ENCODE measurements at regions not wholly inside any gene's neighbourhood (a gene's known extent, or its start where the extent isn't known, plus 50 kb on each side); places are given as distances from the start of the nearest gene placed in this dataset.
A peak's percentile ranks its signal among the peaks of the same experiment; 100 is the strongest.

DNA sequence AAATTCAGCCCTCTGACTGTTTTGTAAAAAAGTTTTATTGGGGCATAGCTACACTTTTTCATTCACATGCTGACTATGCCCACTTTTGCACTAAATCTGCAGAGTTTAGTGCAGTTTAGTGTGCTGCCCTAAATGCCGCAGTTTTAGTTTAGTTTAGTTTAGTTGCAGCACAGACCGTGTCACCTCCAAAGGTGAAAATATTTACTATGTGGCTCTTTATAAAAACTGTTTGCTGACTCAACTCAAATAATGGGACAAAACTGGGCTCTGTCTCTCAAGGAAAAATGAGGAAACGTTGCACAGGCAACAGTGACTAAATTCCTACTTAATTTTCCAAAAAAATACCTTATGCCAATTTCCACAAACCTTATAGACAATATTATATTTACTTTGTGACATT lies 314.2 kb downstream of the C4orf33 start:
- no peak for DNase-seq

DNA sequence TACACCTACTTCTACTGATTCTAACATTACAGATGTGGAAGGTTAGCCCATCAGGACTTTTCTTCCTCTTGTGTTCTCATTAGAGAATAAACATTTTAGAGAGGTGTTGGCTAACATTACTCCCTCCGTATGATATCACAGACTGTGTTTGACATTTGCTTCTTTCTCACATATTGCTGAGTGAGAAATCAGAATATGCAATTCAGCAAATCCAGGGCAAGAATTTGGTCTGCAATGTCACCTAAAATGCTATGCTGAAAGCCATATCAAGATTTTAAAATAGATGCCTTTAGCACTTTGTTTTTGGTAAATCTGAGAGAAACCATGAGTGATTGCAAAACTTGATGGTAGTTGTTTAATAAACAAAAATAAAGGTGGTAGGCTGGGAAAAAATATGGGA lies 319.1 kb downstream of the C4orf33 start:
- no peak for DNase-seq

DNA sequence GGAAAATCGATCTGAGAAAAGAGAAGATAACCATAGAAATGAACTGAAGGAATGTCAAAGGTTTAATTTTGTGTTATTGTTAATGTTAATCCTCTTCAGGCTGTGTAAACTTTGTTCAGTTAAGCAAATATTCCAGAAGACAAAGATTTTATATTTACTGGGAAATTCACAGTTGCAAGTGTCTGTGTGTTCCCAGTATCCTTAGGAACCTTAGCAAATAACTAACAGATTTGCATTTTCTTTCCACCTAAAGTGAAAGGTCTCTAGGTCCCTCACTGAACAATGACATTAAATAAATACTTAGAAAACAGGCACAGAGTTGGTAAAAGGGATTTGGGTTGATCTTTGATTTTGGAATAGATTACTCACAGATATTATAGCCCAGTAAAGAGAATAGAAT lies 324.7 kb downstream of the C4orf33 start:
- DNase-seq = no peak

DNA sequence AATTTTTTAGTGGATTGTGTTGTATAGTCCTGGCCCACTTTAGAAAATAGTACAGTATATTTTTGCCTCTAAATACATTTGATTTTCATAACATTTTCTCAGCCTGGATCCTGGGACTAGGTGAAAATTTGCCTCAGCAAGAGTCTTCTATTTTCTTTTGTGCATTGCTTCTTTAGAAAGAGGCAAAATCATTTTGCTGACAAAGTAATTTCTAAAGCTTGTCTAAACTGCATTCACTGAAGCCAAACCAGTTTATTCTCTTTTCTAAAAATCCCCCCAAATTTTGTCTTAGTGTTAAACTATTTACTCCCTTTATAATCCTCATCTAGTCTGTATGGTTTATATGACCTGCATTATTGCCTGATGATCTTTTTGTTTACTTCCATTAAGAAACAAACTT lies 326.3 kb downstream of the C4orf33 start:
- no peak for DNase-seq

DNA sequence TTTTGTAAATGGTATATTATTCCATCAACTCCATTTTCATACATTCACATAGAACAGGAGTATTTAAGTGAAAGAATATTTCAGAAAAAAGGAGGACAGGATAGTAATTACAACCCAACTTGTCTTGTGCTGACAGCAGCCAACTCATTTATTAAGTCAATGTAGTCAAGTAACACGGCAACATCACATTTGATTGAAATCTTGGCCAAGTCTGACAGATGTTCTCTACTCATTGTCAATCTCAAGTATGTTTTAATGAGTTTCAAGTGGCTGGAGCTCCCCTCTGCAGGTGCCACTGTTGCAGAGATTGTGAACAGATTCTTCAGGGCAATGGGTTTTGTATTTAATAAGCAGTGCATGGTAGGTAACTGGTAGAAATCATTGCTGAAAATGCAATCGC lies 332.5 kb downstream of the C4orf33 start:
- no peak for DNase-seq

DNA sequence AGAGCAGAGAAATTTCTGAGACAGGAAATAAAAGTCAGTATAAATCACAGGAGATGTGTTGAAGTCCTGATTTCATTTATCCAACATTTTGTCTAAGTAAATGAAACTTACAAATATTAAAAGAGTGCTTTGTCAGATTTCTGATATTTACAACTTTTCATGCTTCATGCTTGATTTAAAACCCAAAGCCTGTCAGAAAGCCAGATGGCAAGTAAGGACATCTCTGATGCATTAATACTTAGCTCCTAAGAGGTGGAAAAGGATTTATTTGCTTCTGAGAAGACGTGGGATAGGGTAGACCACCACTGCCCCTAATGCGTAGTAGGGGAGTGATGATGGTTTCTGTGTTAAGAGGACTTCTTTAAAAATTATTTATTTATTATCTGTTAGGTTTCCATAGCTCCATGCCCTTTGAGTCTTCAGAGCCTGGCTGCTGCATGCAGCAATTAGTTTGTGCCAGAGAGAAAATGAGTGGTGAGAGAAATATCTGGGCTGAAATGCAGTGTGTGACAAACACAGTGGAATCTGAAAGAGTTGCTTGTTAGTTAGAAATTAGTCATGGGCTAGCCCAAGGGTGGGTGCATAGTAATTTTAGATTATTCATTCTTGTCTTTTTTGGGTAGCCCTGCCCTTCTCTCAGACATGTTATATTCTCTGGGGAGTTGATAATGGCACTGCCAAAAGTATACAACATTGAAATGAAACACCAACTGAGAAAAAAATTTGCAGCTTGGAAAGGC lies 333.8 kb downstream of the C4orf33 start:
- DNase-seq = peak in 1 of 56 donors; percentile 7

DNA sequence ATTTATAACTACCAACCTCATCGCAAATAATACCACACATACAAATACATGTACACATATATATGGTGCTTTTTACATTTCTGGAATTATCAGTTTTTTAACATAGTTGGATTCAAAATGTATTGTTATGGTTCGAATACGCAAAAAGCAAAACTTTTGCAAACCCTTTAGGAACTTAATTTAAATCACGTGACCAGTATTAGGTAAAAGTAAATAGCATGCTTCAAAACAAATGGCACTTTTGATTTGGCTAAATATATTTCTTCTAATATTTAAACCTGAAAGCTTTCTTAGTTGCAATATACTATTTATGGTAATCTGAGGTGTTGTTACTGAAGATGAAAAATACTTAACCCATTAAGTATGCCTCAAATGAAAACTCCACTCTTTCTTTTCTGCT lies 341.4 kb downstream of the C4orf33 start:
- DNase-seq = no peak

DNA sequence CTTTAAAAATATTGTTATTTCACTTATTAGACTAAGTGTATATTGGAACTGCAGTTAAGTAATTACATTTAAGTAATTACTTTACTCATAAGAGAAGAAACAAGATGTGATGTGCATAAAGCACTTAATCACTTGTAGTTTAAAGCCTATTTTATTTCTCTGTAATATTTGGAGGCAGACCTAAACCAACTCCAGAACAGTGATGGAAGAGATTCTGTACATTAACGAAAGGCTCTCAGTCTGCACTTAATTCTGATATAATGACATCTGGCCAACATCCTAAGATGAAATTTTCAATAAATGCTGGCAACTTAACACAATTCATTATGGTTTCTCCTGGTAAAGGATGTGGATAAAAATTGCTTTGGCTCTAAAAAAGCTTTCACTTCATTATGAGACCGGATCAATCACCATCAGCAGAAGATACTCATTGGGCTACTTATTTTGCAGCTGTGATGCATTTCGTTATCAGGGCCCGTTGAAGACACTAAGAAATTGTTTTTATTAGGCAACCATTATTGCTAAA lies 342.6 kb downstream of the C4orf33 start:
- no peak for DNase-seq

DNA sequence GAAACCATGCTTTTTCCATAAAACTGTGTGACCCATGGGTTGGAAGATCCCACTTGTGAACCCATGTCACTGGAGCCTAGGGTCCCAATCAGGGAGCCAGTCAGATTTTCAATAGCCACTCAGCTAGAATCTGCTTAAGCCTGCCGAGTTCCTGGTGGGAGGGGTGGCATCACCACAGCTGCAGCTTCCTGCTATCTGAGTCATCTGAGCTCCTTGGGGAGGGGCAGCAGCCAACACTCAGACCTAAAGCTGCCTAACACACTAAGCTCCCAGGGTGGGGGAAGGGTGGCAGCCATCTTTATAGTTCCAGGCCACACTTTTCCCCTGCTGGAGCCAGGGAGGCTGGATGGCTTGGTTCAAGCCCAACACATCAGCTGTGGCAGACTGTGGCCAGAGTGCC lies 350.1 kb downstream of the C4orf33 start:
- no peak for DNase-seq

DNA sequence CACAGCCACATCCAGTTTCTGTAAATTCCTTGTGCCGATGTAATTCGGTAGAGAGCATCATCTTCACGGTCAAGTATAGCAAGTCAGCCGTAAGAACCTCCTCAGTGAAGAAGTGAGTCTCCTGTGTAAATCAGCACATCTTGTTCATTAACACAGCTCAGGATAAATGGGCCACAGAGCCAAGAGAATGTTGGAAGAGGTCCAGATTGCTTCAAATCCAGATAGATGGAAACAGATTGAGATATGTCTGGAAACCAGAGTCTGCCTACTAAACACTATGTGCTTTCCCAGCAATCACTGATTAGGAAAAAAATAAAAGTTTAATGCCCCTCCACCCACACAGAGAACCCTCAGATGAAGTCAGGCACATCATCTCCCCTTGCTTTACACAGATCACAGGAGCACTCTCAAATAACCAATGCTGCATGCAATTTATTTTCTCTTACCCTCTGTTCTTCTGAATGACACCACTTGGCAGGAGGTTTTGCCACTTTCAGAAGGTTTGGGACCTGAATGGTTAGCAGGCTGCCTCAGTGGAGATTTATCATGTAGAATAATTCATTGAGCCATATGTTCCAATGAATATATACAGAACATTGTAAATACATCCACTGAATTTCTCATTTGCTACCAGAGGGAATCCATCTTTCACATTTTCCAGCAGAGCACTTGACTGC lies 357.7 kb downstream of the C4orf33 start:
- DNase-seq = peak in 2 of 56 donors; percentile 1 to 4

DNA sequence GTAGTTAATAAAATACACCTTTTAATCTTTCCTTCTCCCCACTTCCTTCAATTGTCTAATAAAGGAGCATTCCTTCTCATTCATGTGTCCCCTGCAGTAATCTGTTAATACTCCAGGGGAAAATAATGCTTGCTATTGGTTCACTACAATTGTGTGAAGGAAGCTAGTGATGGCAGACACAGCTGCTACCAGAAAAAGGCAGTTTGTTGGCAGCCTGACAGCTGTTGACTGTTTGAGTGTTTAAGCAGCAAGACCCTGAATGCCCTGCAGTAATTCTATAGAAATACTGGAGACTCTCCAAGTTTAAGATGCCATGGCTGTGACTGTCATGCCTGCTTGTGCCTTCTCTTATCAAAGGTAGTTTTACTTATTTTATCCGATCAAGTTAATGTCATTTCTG lies 359.5 kb downstream of the C4orf33 start:
- DNase-seq = peak in 1 of 56 donors; percentile 4

DNA sequence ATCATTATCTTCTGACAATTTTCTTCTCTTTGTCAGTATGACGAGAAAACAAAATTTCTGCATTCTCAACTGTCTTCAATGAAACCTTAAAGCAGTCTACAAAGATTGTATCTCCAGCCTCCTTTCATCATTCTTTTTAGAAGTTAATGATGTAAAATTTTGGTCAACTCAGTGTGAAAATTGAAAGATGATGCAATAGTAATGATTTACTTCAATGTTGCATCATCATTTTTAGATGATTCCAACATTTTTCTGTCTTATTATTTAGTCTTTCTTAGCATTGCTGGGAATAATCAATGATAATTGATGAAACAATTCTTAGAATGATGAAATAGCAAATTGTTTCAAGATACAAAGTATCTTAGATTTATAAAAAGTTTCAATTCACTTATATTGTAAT lies 372.7 kb downstream of the C4orf33 start:
- no peak for DNase-seq

DNA sequence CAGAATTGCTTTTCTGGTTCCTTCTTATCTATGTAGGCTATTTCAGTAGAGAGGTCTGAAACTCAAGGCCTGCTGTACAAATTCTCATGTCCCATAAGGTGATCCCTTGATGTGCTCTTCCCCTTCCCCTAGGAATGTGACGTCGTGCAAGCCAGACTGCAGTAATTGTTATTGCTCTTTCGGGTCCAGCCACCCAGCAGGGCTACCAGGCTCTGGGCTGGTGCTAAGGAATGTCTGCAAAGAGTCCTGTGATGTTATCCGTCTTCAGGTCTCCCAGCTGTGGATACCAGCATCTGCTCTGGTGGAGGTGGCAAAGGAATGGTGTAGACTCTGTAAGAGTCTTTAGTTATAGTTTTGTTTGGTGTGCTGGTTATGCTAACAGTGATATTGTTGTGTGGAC lies 378.7 kb downstream of the C4orf33 start:
- no peak for DNase-seq

DNA sequence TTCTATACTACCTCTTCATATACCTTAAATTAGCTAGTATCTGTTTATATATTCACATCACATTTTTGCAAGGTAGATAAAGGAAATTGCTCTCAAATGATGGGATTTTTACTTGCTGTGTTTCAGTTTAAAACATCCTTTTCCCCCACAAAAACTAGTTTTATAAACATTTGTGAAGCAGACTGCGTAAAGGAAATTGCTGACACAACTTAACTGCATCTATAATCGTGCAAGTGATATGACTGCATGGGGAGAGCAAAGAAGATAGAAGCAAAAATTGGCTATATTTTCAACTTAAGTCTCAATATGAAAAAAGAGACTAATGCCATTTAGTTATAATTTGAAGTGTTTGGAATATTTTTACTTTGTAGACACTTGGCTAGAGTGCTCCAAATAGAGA lies 385.2 kb downstream of the C4orf33 start:
- DNase-seq = no peak

DNA sequence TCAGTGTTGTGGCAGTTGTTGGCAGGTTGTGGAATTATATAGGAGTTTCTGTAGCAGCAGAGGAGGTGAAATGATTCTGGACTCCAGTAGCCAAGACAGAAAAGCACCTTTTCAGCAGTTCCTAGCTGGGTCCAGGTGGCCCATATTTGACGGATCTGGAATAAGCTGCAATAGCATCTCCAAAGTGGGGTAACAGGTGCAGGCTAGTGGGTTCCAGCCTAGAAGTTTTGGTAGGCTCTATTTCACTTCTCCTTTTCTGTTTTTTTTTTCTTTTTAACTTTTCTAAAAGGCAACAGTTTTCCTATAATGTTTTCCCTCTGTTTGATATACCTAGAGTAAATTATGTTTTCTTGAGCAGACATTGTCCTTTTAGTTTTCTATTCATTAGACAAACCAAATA lies 392.5 kb downstream of the C4orf33 start:
- DNase-seq = no peak

DNA sequence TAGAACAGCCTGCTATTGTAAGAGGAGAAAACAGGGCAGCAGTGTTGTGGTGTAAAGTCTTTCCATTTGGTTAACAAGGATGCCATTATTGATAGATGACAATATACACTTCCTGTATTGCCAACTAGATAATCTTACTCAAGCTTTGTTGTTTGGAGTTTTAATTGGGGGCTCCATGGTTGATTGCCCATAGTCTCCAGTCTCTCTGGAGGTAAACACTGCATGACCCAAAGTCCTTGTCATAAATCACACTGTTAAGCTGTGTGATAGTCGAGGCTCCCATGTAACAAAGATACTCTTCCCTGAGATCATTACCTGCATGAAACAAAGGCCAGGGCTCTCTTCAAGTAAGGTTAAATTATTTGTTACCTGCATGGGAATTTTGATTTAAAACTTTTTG lies 394.6 kb downstream of the C4orf33 start:
- no peak for DNase-seq

DNA sequence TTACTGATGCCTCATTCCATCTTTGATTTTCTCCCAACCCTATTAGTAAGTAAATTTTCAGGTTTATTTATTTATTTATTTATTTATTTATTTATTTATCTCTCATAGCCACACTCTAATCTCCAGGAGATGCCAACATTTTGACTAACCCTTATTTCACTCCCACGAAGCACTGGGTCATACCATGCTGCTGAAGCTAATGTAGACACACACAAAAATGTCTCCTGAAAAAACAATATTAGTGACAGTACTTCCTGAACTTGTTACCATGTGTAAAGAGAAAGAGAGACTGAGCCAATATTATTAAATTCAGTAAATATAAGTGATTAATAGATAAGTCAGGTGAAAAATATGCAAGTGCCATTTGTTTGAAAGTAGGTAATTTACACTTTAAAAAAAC lies 402.7 kb downstream of the C4orf33 start:
- DNase-seq = no peak

DNA sequence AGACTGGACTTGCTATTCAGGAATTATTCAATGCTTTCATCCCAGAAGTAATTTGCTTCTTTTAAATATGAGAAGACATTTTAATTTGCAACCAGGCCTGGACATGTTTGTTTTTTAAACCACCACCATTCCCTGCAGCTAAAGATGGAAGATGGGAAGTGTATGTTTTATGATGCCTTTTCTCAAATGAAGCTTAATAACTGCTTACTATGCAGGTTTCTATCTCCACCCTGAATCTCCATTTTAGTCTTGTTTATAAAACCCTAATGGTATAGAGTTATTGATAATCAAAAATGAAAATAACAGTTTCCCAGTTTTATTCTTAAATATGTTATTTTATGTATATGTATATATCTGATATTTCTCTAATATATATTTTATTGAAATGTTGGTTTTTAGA lies 418.9 kb downstream of the C4orf33 start:
- DNase-seq = no peak

DNA sequence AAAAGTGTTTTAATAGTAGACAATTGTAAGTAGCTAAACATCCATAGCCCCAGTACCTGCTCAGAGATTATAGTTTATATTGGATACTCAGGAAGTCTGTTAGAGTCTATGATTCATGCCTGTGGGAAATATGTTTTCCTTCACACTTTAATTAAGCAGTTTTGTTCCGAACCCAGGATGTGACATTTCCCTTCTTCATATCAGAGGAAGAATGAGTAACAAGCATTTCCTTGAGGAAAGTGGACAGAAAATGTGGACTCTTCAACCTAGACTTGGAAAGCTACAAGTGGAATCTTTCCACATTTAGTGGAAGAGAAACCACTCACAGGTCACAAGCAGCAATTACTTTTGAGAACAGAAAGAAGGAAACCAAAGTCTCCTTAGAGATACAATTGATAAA lies 419.4 kb downstream of the C4orf33 start:
- DNase-seq = no peak

DNA sequence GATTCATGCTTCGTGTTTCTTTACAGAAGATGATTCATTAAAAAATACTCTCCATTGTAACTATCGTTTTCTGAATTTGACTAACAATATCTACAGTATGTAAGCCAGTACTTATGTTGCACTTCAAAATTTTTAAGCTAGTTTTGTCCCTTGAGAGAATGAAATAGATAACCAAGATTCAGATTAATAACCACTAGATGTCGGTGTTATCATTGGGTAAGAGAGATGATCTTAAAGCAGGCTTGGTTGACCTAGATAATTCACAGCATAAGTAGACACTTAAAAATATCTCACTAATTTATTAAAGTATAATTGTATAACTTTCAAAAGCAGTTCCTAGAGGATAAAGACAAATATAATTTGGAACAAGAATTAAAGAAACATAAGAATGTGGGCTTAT lies 430.9 kb downstream of the C4orf33 start:
- DNase-seq = no peak

DNA sequence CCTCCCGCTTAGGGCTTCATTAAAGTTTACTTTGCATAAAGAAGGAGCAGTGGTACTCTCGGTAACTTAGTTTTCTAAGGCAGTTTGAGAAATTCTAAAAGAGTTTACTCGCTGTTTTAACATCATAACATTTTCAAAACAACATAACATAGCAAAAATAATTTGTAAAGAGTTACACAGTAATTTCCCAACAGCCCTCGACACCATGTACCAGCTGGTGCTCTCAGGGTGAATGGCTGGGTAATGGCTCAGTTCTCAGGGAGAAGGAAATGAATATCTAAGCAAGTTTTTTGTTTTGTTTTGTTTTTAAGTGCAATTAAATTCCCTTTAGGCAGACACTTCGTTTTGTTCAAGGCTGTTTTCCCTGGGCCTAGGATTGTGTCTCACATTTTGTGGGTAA lies 435.3 kb downstream of the C4orf33 start:
- no peak for DNase-seq

DNA sequence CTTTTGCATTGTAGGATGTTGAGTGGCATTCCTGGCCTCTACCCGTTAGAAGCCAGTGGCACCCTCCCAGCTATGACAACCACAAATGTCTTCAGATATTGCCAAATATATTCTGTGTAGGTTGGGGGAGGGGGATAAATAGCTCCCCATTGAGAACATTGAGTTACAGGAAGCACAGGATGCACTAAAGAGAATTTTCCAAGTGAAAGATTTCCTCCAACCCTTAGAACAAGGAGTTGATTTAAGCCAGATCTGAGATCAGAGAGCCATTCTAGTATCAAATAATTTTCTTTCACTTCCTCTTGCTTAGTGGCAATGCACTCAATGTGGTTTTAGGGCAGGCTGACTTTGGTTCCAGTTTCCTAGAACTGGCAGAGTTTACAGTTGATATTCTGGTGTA lies 436.6 kb downstream of the C4orf33 start:
- no peak for DNase-seq

DNA sequence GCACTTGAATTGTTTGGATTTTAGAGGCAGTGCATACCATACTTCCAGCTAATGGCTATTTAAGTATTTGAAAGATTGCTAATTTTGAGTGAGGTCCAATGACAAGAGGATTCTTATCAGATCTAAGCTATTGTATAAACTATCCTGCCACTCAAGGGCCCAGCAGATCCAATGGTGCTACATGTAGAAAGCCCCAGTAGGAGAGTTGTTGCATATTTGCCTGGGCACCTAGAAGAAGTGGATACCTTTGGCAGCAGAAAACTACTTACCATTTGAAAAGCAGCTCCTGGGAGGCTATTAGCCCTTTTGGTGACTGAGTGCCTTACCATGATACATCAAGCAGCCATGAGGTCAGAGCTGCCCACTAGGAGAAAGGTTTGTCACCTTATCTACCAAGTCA lies 447.3 kb downstream of the C4orf33 start:
- no peak for DNase-seq

Data from amygdala (tissue), 56 donors.